GM12878 (cell line): ENCODE measurements at regions not wholly inside any gene's neighbourhood (a gene's known extent, or its start where the extent isn't known, plus 50 kb on each side); places are given as distances from the start of the nearest gene placed in this dataset.

Experiments used
- ATAC-seq: fragments of 200-7000 bp; cut with Tn5 transposase; 3 replicates; pipeline ENCODE4 v1.9.1; 2020; ENCODE audit warnings: mild to moderate bottlenecking, moderate library complexity
- BruUV-seq: library from RNA; stranded (reverse); fragments of 400-500 nt; replicated peaks from 2 replicates; lab custom pipeline; 2021; lab: Mats Ljungman, UMichigan
- CTCF ChIA-PET: fragments of 300-600 bp; sonication (Branson Sonifier 250); formaldehyde crosslinking; extraction: SDS; loops from one replicate; lab custom pipeline; 2021; ENCODE audit warnings: inconsistent platforms; lab: Yijun Ruan, JAX
- POLR2A ChIA-PET: fragments of 350-600 bp; formaldehyde crosslinking; extraction: SDS; loops from one replicate; lab custom pipeline; 2021; ENCODE audit warnings: inconsistent platforms; lab: Charles Lee
- RAD21 ChIA-PET: fragments of 300-600 bp; sonication (Branson Sonifier 250); formaldehyde crosslinking; loops from one replicate; lab custom pipeline; 2023; ENCODE audit warnings: antibody characterized with exemption; ENCODE audit not compliant: unreplicated experiment; lab: Charles Lee
- SMC1A ChIA-PET: fragments of 300-600 bp; sonication (Branson Sonifier 250); formaldehyde crosslinking; loops from one replicate; lab custom pipeline; 2023; ENCODE audit not compliant: unreplicated experiment, uncharacterized antibody; lab: Charles Lee
- DNase-seq: peaks from one replicate; pipeline ENCODE4 v3.0.0-alpha.2; 2011; ENCODE audit warnings: low read depth, low spot score
- FAIRE-seq: peaks from 3 replicates; lab custom pipeline; 2011; peaks lifted over from hg19 to GRCh38; lab: Jason Lieb, UNC
- H2AFZ ChIP-seq: 2 replicates; pipeline ENCODE4 v1.6.0; 2011; ENCODE audit warnings: low read depth, low read length, control low read depth; ENCODE audit not compliant: control insufficient read depth
- H3K27ac ChIP-seq: 2 replicates; pipeline ENCODE4 v1.5.1; 2011; ENCODE audit warnings: control low read depth; ENCODE audit not compliant: control insufficient read depth, insufficient read depth
- H3K27me3 ChIP-seq, 2 experiments: replicated peaks in 1 of 2; 2 replicates each; pipeline versions ENCODE4 v1.6.0 to v1.6.1; 2011; ENCODE audit warnings: low read length in 1 of 2; ENCODE audit not compliant: control insufficient read depth in 2 of 2, insufficient read depth in 2 of 2
- H3K36me3 ChIP-seq, 2 experiments: 2 replicates each; pipeline ENCODE4 v1.5.1; 2011; ENCODE audit warnings: low read length in 1 of 2; ENCODE audit not compliant: control insufficient read depth in 2 of 2, insufficient read depth in 2 of 2
- H3K4me1 ChIP-seq: 2 replicates; pipeline ENCODE4 v1.6.1; 2011; ENCODE audit warnings: mild to moderate bottlenecking, low read length, moderate library complexity, mixed read lengths; ENCODE audit not compliant: control insufficient read depth, insufficient read depth
- H3K4me2 ChIP-seq: 2 replicates; pipeline ENCODE4 v1.6.0; 2011; ENCODE audit warnings: control low read depth; ENCODE audit not compliant: control insufficient read depth, insufficient read depth
- H3K4me3 ChIP-seq: fragments of 200-600 bp; sonication (generic); 2 replicates; pipeline ENCODE4 v1.5.1; 2016
- H3K79me2 ChIP-seq: 2 replicates; pipeline ENCODE4 v1.6.0; 2011; ENCODE audit warnings: low read length; ENCODE audit not compliant: control insufficient read depth, insufficient read depth
- H3K9ac ChIP-seq: 2 replicates; pipeline ENCODE4 v1.8.0; 2011; ENCODE audit warnings: low read length, control low read depth, mixed read lengths; ENCODE audit not compliant: control insufficient read depth, insufficient read depth
- H3K9me3 ChIP-seq: replicated peaks from 3 replicates; pipeline ENCODE4 v1.5.1; 2011; ENCODE audit warnings: mild to moderate bottlenecking, low read length; ENCODE audit not compliant: control insufficient read depth, insufficient read depth
- H4K20me1 ChIP-seq: 2 replicates; pipeline ENCODE4 v1.6.0; 2011; ENCODE audit not compliant: control insufficient read depth, insufficient read depth
- ATF7 ChIP-seq: fragments of 450-650 bp; IDR thresholded peaks from 2 replicates; pipeline ENCODE4 v1.6.1; 2016; ENCODE audit warnings: low read depth, mild to moderate bottlenecking
- BCL11A ChIP-seq: IDR thresholded peaks from 2 replicates; pipeline ENCODE4 v1.6.1; 2011; ENCODE audit warnings: low read depth, low read length
- CUX1 ChIP-seq: IDR thresholded peaks from 2 replicates; pipeline ENCODE4 v1.6.1; 2012; ENCODE audit warnings: improper control_type of control experiment, low read depth, low read length; ENCODE audit not compliant: insufficient replicate concordance
- DPF2 ChIP-seq: fragments of 450-650 bp; IDR thresholded peaks from 2 replicates; pipeline ENCODE4 v1.6.1; 2017; ENCODE audit warnings: mild to moderate bottlenecking
- EZH2 ChIP-seq: IDR thresholded peaks from 2 replicates; pipeline ENCODE4 v1.6.1; 2012; ENCODE audit warnings: low read depth, mild to moderate bottlenecking, control low read depth, inconsistent platforms, low read length, borderline replicate concordance; ENCODE audit not compliant: control insufficient read depth
- FOXM1 ChIP-seq: IDR thresholded peaks from 2 replicates; pipeline ENCODE4 v1.6.1; 2012; ENCODE audit warnings: low read depth, mild to moderate bottlenecking, inconsistent platforms, low read length, moderate library complexity
- IKZF1 ChIP-seq: fragments of 450-650 bp; conservative IDR thresholded peaks from 2 replicates; pipeline ENCODE4 v1.6.1; 2017; ENCODE audit warnings: antibody characterized with exemption, mild to moderate bottlenecking
- JUND ChIP-seq: IDR thresholded peaks from 2 replicates; pipeline ENCODE4 v1.6.1; 2012; ENCODE audit warnings: low read depth, mild to moderate bottlenecking, low read length, improper control_type of control experiment, moderate library complexity
- KDM1A ChIP-seq: fragments of 200-600 bp; sonication (generic); IDR thresholded peaks from 2 replicates; pipeline ENCODE4 v1.6.1; 2016; ENCODE audit warnings: borderline replicate concordance
- MYB ChIP-seq: fragments of 150-350 bp; IDR thresholded peaks from 2 replicates; pipeline ENCODE4 v1.6.1; 2014; ENCODE audit warnings: mild to moderate bottlenecking, low read depth, low read length, borderline replicate concordance
- MYC ChIP-seq: IDR thresholded peaks from 2 replicates; pipeline ENCODE4 v1.6.1; 2011; ENCODE audit warnings: mild to moderate bottlenecking, low read length, moderate library complexity, inconsistent platforms; ENCODE audit not compliant: insufficient read depth, insufficient replicate concordance, insufficient read length, severe bottlenecking
- NFYA ChIP-seq: IDR thresholded peaks from 2 replicates; pipeline ENCODE4 v1.6.1; 2011; ENCODE audit warnings: low read depth, mild to moderate bottlenecking, low read length, improper control_type of control experiment, borderline replicate concordance
- NR2C2 ChIP-seq: IDR thresholded peaks from 2 replicates; pipeline ENCODE4 v1.6.1; 2011; ENCODE audit warnings: borderline replicate concordance, low read depth; ENCODE audit not compliant: control insufficient read depth, insufficient read length
- SRF ChIP-seq, 2 experiments: IDR thresholded peaks; 2 replicates each; pipeline ENCODE4 v1.6.1; 2011; ENCODE audit warnings: low read depth in 2 of 2, low read length in 2 of 2, mild to moderate bottlenecking in 1 of 2, moderate library complexity in 1 of 2
- TARDBP ChIP-seq: IDR thresholded peaks from 2 replicates; pipeline ENCODE4 v1.6.1; 2016; ENCODE audit warnings: borderline replicate concordance
- TCF3 ChIP-seq: IDR thresholded peaks from 2 replicates; pipeline ENCODE4 v1.6.1; 2012; ENCODE audit warnings: low read depth, mild to moderate bottlenecking, low read length, borderline replicate concordance; ENCODE audit not compliant: insufficient read depth
- ZNF384 ChIP-seq: IDR thresholded peaks from 2 replicates; pipeline ENCODE4 v1.6.1; 2012; ENCODE audit warnings: low read depth, mild to moderate bottlenecking, low read length, improper control_type of control experiment, borderline replicate concordance
- WGBS: methylation state at CpG from one replicate; pipeline ENCODE4 v1.1.6; 2016; ENCODE audit warnings: low lambda C conversion rate; ENCODE audit not compliant: insufficient replicate concordance, insufficient coverage; ENCODE audit errors: missing lambda C conversion rate; 5-methylcytosine and 5-hydroxymethylcytosine counted together
- in situ Hi-C: fragments of 300-500 bp; cut with MboI; formaldehyde crosslinking; loops from 9 replicates; pipeline ENCODE4 v1.14.3; 2018; ENCODE audit warnings: mixed read lengths
- intact Hi-C: fragments of 100-400 bp; cut with micrococcal nuclease; formaldehyde crosslinking; loops from one replicate; pipeline ENCODE4 v1.14.2; 2022; ENCODE audit not compliant: unreplicated experiment

DNA sequence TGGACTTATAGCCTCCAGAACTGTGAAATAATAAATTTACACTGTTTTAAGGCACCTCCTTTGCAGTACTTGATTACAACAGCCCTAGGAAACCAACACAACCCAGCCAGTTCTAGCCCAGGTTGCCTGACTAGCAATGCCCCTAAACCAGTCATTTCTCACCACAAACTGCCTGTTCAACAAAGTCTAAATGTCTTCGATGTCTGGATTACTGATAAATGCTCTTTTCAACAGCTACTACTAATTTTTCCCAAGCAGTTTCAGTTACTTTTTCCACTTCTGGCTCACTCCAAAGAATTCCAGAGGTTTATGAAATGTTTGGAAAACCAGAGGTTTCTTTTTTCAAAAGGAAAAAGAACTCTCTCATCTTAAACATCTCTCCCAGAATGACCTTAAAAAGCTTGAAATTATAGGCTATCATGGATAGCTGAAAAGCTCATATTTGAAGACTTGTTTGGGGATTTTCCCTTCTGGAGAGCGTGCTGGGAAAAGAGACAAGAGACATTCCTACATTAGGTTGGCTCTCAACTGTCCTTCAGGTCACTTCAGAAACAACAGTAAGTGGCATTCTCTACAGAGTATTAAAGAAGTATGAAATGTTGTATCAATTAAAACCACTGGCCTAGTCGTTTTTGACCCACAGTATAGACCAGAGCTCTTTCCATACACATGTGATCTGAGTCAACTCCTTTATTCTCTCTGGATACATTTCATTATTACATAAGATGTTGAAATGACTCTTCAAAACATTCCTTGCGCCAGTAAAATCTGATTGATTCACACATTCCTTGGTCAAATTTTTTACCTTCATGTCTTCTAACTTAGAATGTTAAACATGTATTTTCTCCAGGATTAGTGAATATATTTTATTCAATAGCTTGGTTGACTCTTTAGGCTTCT is 265.9 kb downstream of the COL12A1 start (continued):
- TF ChIP-seq DPF2: no peak
- TF ChIP-seq SRF (IDR thresholded peaks at IDR 0.05; ENCODE audit: low read depth in 2 of 2, low read length in 2 of 2): no peak
- TF ChIP-seq TARDBP: no peak
- TF ChIP-seq ATF7: no peak
- TF ChIP-seq KDM1A: no peak

DNA sequence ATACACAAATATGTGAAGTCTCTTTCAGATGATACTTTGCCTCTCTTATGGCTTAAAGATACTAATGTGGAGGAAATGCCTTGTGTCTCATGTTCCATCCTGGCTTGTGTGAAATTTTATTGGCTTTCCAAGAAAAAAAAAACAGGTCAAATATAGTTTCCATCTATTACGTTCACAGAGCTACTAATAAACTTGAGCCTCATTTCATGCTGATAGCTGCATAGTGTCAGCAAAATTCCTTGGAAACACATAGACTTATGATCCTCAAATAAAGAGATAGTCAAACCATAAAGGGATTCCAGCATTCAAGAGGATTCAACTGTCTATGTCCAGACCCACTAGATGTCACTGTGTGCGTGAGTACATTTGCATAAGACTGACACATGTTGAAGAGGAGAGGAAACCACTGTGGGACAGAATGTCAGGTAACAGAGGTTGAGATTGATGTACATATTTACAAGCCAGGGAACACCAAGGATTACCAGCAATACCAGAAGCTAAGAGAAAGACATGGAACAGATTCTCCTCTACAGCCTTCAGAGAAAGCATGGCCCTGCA is 266.6 kb downstream of the COL12A1 start:
- DNase-seq (no peak), FAIRE-seq (no peak), ATAC-seq (0 out of 3 replicates have a peak, but pooled peaks have one; percentile 29)
- intact Hi-C loops (loop anchor here (10.0 kb wide), 1 partner anchor 266 kb away; the partner anchor contains the start of gene COL12A1), in situ Hi-C loops (no loop called here)
- H3K4me1 ChIP-seq: no peaks in the 10 kb centered on the region
- H3K9ac ChIP-seq: no peak overlapping the region
- no TSS peak for BruUV-seq
- H3K27me3 ChIP-seq: no peaks in the 10 kb centered on the region
- no peaks in the 10 kb centered on the region for H3K9me3 ChIP-seq
- CTCF ChIA-PET: interaction anchor here (0.7 to 1.1 kb wide), 4 partner anchors 22 to 271 kb away, joined by 3 to 4 read pairs (median 3); no protein-coding TSS in a partner anchor
- POLR2A ChIA-PET: no interaction called here
- no peak overlapping the region for H3K27ac ChIP-seq
- H2AFZ ChIP-seq: no peak overlapping the region
- WGBS: 0% methylated on average over 2 of the region's 2 CpGs
- H3K79me2 ChIP-seq: no peaks in the 10 kb centered on the region
- H3K36me3 ChIP-seq: no peaks in the 10 kb centered on the region
- SMC1A ChIA-PET: interaction anchor here (0.9 kb wide), 1 partner anchor 530 kb away, joined by 3 read pairs; no protein-coding TSS in a partner anchor
- H4K20me1 ChIP-seq: no peaks in the 10 kb centered on the region
- no peak overlapping the region for H3K4me3 ChIP-seq
- RAD21 ChIA-PET: no interaction called here
- H3K4me2 ChIP-seq: no peak overlapping the region
- TF ChIP-seq NFYA: no peak
- TF ChIP-seq MYB: no peak
- TF ChIP-seq IKZF1: no peak
- TF ChIP-seq BCL11A: no peak
- TF ChIP-seq EZH2: no peak
- TF ChIP-seq TCF3: no peak
- no peak for TF ChIP-seq MYC
- TF ChIP-seq JUND: no peak
- TF ChIP-seq DPF2: no peak
- TF ChIP-seq FOXM1: no peak
- TF ChIP-seq CUX1: no peak
- no peak for TF ChIP-seq NR2C2
- no peak for TF ChIP-seq ZNF384
